WI38 (cell line): ENCODE measurements at regions not wholly inside any gene's neighbourhood (a gene's known extent, or its start where the extent isn't known, plus 50 kb on each side); places are given as distances from the start of the nearest gene placed in this dataset.

Experiments
- H3K4me3 ChIP-seq: 2 replicates; pipeline ENCODE4 v1.5.1; 2011; ENCODE audit warnings: low read depth, mild to moderate bottlenecking, control low read depth, low read length
- CTCF ChIP-seq: IDR thresholded peaks from 2 replicates; pipeline ENCODE4 v1.5.1; 2012; ENCODE audit warnings: low read depth, mild to moderate bottlenecking, control low read depth, low read length

DNA sequence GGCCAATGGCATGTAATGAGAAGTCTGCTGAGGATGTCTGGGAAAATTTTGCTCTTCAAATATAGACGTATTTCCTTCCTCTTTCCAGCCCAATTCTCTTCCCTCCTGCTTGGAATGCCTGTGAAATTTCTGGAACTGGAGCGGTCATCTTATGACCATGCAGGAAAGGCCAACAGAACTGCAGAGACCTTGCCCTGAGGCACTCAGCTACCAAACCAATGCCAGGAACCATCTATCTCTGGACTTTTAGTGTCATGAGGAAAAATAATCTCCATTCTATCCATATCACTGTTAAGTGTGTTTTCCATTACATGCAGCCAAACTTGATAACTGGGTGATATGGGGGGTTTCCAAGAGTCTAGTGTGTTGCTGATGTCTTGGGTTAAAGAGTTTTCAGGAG lies 363.7 kb downstream of the SLC4A3 start:
- no peak for TF ChIP-seq CTCF
- no peak overlapping the region for H3K4me3 ChIP-seq

GRCh38 chr2:219995399-219995798 lies 368.0 kb downstream of the SLC4A3 start:
- no peak overlapping the region for H3K4me3 ChIP-seq
- no peak for TF ChIP-seq CTCF

DNA sequence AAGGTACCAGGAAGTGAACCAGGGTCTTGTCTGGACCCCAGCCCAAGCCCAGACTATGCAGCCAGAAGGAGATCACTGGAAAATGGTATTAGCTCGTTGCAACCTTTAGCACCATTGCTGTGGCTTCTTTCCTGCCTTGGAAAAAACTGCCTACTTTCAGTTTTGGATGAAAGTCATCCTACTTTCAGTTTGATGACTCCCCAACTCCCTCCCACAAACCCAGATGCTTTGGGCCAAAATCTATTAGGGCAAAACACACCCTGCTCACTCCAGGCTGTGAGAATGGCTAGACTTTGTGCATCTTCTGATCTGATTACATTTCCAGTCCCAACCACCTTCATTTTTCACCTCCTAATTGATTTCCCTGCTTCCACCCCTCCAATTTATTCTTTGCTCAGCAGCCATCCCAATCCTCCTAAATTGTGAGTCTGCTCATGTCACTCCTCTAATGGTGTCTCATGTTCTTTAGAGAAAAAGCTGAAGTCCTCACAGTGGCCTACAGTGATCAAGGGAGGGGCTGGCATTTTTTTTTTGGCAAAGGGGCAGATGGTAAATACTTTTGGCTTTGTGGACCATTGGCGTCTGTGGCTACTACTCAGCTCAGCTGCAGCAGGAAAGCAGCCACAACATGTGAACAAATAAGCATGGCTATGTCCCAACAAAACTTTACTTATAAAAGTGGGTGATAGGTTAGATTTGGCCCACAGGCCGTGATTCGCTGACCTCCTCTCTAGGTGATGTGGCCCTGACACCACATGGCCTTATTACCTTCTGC lies 368.7 kb downstream of the SLC4A3 start:
- no peak overlapping the region for H3K4me3 ChIP-seq
- no peak for TF ChIP-seq CTCF

GRCh38 chr2:219997341-219997851 lies 370.0 kb downstream of the SLC4A3 start:
- no peak overlapping the region for H3K4me3 ChIP-seq
- TF ChIP-seq CTCF: 0 out of 2 replicates have a peak, but pooled peaks have one; percentile 8

DNA sequence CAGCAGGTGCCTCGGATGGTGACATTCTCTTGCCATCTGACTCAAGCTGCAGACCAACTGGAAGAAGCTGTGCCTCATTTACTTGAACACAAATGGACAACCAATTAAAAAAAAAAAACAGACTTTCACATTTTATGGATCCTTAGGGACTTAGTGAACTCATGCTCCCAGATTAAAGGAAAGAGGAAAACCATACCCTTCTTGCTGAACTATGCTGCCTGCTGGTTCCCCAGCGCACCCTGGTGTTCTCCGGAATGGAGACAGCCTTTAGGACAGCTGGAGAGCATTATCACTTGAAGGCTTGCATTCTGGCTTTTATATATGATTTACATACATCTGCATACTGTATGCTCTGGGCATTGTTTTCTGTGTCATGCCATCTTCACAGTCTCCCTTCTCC lies 370.7 kb downstream of the SLC4A3 start:
- no peak for TF ChIP-seq CTCF
- H3K4me3 ChIP-seq: no peak overlapping the region

GRCh38 chr2:219998714-219999227 lies 371.3 kb downstream of the SLC4A3 start:
- TF ChIP-seq CTCF: no peak
- no peak overlapping the region for H3K4me3 ChIP-seq

DNA sequence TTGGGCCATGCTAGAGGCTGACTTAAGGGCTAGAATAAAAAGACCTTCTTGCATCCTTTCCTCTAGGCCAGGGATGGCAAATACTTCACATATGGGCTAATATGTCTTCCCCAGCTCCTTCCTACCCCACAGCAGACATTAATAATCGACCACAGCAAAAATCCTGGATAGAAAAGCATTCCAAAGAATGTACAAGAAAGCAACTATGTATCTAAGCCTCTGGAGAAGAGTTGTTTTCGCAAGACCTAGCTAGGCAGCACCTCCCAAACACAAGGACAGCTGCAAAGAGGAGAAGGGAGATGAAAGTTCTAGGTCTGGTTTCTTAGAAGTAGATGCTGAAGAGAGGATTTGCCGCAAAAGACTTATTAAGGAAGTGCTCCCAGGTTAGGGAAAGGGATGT lies 372.6 kb downstream of the SLC4A3 start:
- no peak for TF ChIP-seq CTCF
- H3K4me3 ChIP-seq: no peak overlapping the region
